ENCODE measurements at regions not wholly inside any gene's neighbourhood (a gene's known extent, or its start where the extent isn't known, plus 50 kb on each side); places are given as distances from the start of the nearest gene placed in this dataset.

GRCh38 chr17:62322313-62322712 lies 58.0 kb upstream of the EFCAB3 start:
- TF ChIP-seq CTCF (IDR thresholded peaks at IDR 0.05) (no peak), EZH2 (IDR thresholded peaks at IDR 0.05; ENCODE audit: borderline replicate concordance, insufficient read depth, low read depth, low read length, poor library complexity, severe bottlenecking) (no peak)
- Histone ChIP-seq H3K27me3 (replicated peaks in 1 of 4; ENCODE audit: control extremely low read depth in 1 of 4, control insufficient read depth in 3 of 4, insufficient read depth in 4 of 4, low read length in 3 of 4) (peaks cover 0 to 5% (median 2%) of the 10 kb centered on the region in 4 experiments), H3K9me3 (ENCODE audit: control extremely low read depth in 1 of 3, control insufficient read depth in 2 of 3, insufficient read depth in 1 of 3, low read length in 2 of 3) (peaks cover 0 to 4% (median 0%) of the 10 kb centered on the region in 3 donors), H3K79me2 (ENCODE audit: control insufficient read depth, insufficient read depth, low read length) (no peaks in the 10 kb centered on the region), H3K4me2 (replicated peaks; ENCODE audit: low read depth, low read length, poor library complexity, severe bottlenecking) (no peak overlapping the region), H3K36me3 (replicated peaks in 1 of 2; ENCODE audit: control extremely low read depth in 1 of 2, control insufficient read depth in 1 of 2, extremely low read depth in 1 of 2, insufficient read depth in 2 of 2, low read length in 1 of 2) (no peaks in the 10 kb centered on the region), H3K27ac (ENCODE audit: low read length in 2 of 2) (no peak overlapping the region), H4K20me1 (ENCODE audit: control insufficient read depth, insufficient read depth, low read length, poor library complexity, severe bottlenecking) (no peaks in the 10 kb centered on the region), H3K9ac (ENCODE audit: low read length) (no peak overlapping the region), H2AFZ (ENCODE audit: insufficient read depth, low read depth, low read length, poor library complexity, severe bottlenecking) (no peak overlapping the region), H3K4me1 (ENCODE audit: control insufficient read depth in 2 of 2, insufficient read depth in 2 of 2, low read length in 2 of 2) (no peaks in the 10 kb centered on the region), H3K4me3 (ENCODE audit: control extremely low read depth in 1 of 5, extremely low read depth in 1 of 5, insufficient read depth in 1 of 5, low read depth in 2 of 5, low read length in 4 of 5) (no peak overlapping the region)
- Mint-ChIP-seq H3K27ac (no peak overlapping the region), H3K4me1 (no peaks in the 10 kb centered on the region), H3K4me3 (no peak overlapping the region), H3K27me3 (peaks cover 31% of the 10 kb centered on the region), H3K9me3 (ENCODE audit: insufficient read depth) (no peaks in the 10 kb centered on the region)
- DNase-seq, result no peak
- no peak for ATAC-seq (ENCODE audit: low read depth)
- WGBS (ENCODE audit: insufficient coverage), result 90% methylated on average over 7 of the region's 7 CpGs
- CTCF ChIA-PET, result no interaction called here
- POLR2A ChIA-PET, result no interaction called here
- intact Hi-C loops (cut with micrococcal nuclease), result no loop called here

- Histone ChIP-seq H3K9ac (ENCODE audit: low read length) (no peak overlapping the region), H3K4me3 (ENCODE audit: control extremely low read depth in 1 of 5, extremely low read depth in 1 of 5, insufficient read depth in 1 of 5, low read depth in 2 of 5, low read length in 4 of 5) (no peak overlapping the region), H3K79me2 (ENCODE audit: control insufficient read depth, insufficient read depth, low read length) (no peaks in the 10 kb centered on the region), H3K9me3 (ENCODE audit: control extremely low read depth in 1 of 3, control insufficient read depth in 2 of 3, insufficient read depth in 1 of 3, low read length in 2 of 3) (peaks cover 0 to 4% (median 0%) of the 10 kb centered on the region in 3 donors), H3K27ac (ENCODE audit: low read length in 2 of 2) (no peak overlapping the region), H3K27me3 (replicated peaks in 1 of 4; ENCODE audit: control extremely low read depth in 1 of 4, control insufficient read depth in 3 of 4, insufficient read depth in 4 of 4, low read length in 3 of 4) (peaks cover 0 to 5% (median 2%) of the 10 kb centered on the region in 4 experiments), H2AFZ (ENCODE audit: insufficient read depth, low read depth, low read length, poor library complexity, severe bottlenecking) (no peak overlapping the region), H3K4me2 (replicated peaks; ENCODE audit: low read depth, low read length, poor library complexity, severe bottlenecking) (no peak overlapping the region), H3K36me3 (replicated peaks in 1 of 2; ENCODE audit: control extremely low read depth in 1 of 2, control insufficient read depth in 1 of 2, extremely low read depth in 1 of 2, insufficient read depth in 2 of 2, low read length in 1 of 2) (no peaks in the 10 kb centered on the region), H3K4me1 (ENCODE audit: control insufficient read depth in 2 of 2, insufficient read depth in 2 of 2, low read length in 2 of 2) (no peaks in the 10 kb centered on the region), H4K20me1 (ENCODE audit: control insufficient read depth, insufficient read depth, low read length, poor library complexity, severe bottlenecking) (no peaks in the 10 kb centered on the region)
- no peak for ATAC-seq (ENCODE audit: low read depth)
- TF ChIP-seq CTCF (IDR thresholded peaks at IDR 0.05) (no peak), EZH2 (IDR thresholded peaks at IDR 0.05; ENCODE audit: borderline replicate concordance, insufficient read depth, low read depth, low read length, poor library complexity, severe bottlenecking) (no peak)
- ChIA-PET POLR2A (no interaction called here), CTCF (no interaction called here)
- intact Hi-C loops (cut with micrococcal nuclease), result no loop called here
- no peak for DNase-seq
- H3K4me3 Mint-ChIP-seq, result no peak overlapping the region
- no peaks in the 10 kb centered on the region for H3K4me1 Mint-ChIP-seq
- H3K27ac Mint-ChIP-seq, result no peak overlapping the region
- no CpG with 5 or more reads among the region's 1 CpG for WGBS (ENCODE audit: insufficient coverage)
- peaks cover 36% of the 10 kb centered on the region for H3K27me3 Mint-ChIP-seq
- no peaks in the 10 kb centered on the region for H3K9me3 Mint-ChIP-seq (ENCODE audit: insufficient read depth)
Observed at GRCh38 chr17:62321451-62321850, 58.9 kb upstream of the EFCAB3 start.

All from B cell (primary cell).